HPDE6-E6E7 (cell line): ENCODE measurements at regions not wholly inside any gene's neighbourhood (a gene's known extent, or its start where the extent isn't known, plus 50 kb on each side); places are given as distances from the start of the nearest gene placed in this dataset.
A peak's percentile ranks its signal among the peaks of the same experiment; 100 is the strongest.

ENCODE experiments used
- DNase-seq: peaks from one replicate; pipeline ENCODE4 v3.0.0; 2011; ENCODE audit warnings: missing footprints; ENCODE audit errors: extremely low spot score

DNA sequence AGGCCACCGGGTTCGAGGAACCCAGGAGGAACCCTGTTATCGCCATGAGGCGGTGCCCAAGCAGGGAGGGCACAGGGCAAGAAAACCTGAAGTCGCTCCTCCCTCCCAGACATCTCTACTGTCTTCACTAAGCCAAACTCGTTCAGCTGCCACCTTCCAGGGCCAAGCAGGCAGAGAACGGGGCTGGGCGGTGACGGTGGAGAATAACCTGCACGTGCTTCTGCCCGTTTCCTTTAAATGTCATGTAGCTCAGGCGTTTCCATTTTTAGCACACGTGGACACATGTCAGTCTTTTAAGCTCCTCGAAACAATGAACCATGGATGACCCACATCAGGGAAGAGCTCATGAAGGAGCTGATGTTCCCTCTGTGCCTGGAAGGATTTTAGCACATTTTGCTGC, 124.3 kb upstream of the KLF6 start:
- no peak for DNase-seq

DNA sequence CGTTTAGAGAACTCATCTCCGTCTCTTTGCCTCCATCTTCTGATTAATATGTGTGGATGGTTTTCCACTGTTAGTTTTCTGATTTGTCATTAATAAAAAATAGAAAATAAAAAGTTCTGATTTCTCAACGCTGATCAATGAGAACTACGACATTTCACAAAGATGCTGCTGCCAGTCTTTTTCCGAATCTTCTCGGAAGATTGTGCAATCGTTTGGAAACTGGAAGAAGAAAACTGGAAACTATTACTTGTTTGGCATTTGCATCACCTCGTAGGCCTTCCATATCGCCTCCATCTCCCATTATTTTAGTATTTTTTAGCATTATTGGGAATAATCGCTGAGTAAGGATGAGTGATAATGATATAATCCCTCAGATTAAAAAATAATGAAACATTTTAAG, 123.2 kb upstream of the KLF6 start:
- no peak for DNase-seq

DNA sequence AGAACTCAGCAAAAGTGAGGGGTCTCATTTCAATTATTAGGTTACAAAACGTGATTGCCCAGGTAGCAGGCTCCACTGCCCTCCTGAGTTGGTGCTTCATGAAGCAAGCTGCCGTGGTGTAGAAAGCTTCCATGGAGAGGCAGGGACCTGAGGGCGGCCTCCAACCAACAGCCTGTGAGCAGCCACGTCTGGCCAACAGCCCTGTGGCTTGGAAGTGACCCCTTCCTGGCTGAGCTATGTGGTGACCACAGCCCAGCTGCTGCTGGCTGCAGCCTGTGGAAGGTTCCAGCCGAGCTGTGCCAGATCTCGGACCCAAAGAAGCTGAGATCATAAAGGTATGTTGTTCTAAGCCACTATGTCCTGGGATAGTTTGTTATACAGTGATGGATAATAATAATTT, 122.5 kb upstream of the KLF6 start:
- no peak for DNase-seq

DNA sequence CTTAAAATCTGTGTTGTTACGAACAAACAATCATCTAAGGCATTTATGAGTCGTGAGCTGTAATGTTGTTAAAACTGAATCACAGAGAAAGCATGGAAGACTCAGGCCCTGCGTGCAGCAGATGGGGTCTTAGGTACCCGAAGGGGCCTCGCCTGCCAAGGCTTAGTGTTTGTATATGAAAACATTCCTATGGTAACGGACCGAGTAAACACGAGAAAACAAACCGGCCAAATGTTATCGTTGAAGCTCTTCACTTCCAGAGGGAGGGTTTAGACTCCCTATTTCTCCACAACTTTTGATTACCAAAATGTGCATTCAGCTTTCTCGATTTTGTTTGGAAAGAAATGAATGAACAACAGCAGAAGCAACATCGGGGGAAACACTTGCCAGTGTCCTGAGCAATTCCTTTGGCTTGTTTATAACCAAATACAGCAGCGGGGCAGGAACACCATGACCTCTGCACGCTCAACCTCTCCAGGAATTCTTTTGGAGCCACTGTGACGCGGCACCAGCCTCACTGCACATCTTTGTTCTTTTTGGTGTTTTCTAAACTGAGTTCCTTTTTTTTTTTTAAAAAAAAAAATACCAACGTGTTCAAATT, 121.6 kb upstream of the KLF6 start:
- no peak for DNase-seq

DNA sequence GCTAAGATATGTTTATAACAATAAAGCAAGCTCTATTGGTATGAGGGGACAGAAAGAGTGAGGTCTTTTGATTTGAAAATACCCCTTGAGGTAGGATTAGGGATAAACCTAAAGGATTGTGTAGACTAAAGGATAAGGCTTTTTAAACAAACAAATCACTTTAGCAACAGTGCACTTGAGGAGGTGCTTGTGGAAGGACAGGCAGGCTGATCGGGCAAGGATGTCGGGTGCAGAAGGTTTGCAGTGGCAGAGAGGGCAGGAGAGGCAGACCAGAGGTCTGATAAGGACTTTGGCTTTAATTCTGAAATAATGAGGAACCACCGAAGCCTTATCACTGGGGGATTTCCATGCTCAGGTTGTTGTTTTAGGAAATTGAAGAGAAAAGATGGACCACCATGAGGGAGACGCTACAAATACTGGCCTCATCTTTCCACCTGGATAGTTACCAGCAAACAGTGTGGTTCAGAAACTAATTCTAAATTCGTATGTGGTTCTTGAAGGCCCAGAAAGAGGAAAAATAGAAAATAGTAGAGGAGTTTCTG, 119.5 kb upstream of the KLF6 start:
- no peak for DNase-seq

DNA sequence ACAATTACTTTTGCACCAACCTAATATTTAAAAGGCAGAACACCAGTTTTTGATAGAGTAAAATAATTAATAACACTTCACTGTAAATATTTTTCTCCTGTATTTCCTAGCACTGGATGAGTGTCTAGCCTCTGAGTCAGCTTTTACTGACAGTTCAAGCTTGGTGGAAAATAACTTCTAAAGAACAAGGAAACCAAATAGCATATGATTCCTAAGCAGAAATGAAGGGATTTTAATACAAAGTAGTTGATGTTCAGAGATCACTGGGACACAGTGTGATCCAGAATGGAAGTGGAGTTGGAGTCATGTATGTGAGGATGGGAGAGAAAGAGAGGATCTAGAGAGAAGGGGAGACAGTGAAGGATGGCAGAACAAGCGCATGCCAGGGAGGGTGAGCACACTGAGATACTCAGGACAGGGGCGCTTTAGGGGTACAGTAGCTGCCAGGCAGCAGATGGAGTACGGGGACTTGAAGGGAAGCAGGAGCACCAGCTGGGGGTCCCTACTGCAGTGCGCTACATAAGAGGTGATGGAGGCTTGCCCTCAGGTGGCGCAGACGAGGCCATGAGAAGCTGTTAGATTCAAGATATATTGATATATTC, 117.9 kb upstream of the KLF6 start:
- DNase-seq, result no peak

DNA sequence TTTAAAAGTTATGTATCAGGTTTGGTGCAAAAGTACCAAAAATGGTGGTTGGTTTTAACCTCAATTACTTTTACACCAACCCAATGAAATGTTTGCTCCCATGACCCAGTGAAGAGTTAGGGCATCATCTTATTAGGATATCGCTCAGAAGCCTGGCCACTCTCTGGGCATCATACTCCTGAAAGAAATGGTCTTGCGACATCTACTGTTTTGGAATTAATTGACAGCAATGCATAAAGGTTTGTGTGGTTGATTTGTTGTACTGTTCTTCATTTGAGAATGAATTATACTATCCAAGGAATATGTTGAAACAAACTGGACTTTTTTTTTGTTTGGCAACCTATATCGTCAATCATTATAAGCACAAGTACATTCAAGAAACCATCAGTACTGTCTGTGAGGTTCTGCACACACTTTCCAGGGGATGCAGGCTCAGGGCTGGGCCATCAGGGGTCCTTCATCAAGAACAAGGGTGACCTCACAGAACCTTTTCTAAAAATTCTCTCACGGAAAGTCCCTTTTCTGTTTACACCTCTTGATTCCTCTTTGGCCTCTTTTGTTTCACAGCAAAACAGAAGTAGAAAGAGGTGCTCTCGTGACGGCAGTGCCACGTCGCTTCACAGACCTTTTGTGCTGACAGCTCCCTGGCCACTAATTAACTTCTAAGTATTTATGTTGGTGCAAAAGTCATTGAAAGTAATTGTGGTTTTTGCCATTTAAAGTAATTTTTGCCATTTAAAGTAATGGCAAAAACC, 117.2 kb upstream of the KLF6 start:
- DNase-seq, result no peak

DNA sequence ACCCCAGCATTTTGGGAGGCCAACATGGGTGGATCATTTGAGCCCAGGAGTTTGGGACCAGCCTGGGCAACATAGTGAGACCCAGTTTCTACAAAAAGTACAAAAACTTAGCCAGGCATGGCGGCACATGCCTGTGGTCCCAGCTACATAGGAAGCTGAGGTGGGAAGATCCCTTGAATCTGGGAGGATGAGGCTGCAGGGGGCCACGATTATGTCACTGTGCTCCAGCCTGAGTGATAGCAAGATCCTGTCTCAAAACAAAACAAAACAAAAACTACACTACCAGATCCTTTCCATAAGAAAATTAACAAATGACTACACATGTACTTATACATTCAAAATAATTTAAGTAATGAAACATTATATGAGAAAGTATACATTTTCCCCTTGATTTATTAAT, 116.4 kb upstream of the KLF6 start:
- no peak for DNase-seq

DNA sequence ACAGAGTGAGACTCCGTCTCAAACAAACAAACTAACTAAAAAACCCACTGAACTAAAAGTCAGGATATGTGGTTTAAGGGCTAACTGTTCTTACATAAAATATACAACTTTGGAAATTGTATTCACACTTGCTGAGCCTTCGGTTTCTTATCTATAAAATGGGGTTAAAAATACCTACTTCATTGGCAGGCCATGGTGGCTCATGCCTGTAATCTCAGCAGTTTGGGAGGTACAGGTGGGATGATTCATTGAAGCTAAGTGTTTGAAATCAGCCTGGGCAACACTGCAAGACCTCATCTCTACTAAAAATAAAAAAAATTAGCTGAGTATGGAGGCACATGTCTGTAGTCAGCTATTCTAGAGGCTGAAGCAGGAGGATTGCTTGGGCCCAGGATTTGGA, 115.4 kb upstream of the KLF6 start:
- no peak for DNase-seq

DNA sequence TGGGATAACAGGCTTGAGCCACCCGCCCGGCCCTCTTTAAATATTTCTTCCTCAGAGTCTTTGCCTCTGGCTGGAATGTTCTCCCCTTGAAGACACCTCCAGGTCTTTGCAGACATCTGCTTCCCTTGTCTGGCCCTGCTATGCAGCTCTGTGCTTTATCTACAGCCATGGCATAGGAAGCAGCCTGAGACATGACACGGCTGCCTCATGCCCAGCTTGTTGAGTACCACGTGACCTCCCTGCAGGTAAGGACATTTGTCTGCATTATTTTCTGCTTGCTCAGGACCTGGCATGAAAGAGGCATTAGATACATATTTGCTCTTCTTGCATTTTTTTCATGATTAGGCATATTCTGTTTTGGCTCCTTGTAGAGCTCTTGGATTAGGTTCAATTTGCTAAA, 113.8 kb upstream of the KLF6 start:
- peak; percentile 41 for DNase-seq

DNA sequence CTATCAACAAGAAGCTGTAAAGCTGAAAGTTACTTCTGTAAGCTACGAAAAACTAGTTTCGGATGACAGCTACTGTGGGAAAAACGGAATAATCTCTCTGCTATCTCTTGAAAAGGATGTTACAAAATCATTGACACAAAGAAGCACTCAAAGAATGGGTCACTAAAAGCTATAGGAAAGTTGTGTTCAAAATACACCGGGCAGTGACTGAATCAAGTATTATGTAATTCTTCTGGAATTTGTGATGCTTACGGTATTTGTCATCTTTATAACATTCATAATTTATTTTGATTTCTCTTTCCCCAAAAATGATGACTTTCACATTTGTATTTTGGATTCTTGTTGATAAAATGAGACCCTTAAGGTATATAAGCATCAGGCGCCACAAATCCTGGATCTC, 112.1 kb upstream of the KLF6 start:
- no peak for DNase-seq

DNA sequence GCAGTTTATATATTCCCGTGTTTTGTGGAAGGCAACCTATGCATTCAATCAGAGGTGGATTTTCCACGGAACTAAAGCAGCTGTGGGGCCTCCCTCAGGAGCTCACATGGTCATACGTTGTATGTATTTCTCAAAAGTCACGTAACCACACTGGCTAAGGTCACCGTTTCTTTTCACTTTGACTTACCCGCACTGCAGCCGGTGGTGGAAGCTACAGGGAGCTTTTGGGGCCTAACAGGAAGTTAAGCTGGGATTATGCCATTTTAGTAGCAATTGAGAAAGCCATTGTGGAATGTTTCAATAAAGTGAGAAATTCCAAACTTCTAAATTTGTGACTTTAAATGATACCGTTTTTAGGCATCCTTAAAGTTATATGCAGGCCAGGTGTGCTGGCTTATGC, 111.2 kb upstream of the KLF6 start:
- DNase-seq, result no peak

DNA sequence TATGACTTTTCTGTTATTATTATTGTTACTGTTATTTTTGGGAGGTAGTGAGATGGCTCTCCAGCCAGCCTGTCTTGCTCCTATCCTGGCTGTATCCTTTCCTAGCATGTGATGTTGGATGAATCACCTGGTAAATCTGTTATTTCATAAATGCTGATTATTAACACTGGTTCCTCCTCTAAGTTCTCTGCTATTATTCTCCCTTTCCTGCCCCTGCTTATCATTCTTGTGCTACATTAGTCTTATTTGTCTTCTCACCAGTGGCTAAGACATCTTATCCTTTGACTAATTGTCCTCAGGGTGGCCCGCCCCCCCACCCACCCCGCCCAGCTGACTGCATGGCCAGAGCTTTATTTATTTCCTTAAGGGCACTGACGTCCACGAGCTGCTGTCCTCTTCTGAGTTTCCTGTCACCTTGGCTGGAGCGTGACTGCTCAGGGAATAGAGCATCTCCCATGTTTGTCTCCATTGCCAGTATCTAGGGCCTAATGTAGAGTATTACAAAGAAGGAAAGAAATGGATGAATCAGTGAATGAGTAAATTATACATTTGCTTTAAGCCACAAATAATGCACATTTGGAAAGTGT, 110.1 kb upstream of the KLF6 start:
- no peak for DNase-seq

DNA sequence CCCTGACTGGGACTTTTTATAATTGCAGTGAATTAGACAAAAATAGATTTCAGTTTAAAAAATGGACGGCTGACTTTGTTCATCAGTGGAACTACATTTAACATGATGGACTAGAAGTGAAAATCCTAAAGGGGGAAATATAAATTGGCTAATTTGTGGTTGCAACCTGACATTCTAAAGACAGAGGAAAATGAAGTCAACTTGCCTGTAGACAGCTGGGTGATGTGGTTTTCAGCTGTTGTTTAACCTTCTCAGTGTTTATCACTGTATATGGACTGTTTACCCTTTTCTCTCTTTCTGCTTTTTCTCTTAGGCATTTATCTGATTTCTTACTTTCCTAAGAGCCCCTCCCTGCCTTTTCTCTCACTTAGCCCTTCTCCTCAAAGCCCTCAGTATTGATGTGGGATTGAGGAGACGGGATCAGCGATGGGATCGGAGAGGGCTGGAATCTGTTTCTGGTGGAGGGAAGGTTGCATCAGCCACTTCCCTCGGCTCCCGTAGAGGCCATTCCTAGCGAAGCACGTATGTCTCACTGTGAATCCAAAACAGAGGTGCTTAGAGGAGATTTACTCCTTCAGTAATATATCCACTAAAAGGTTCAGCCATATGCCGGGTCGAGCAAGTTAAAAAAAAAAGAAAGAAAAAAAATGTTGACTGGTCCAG, 109.0 kb upstream of the KLF6 start:
- DNase-seq, result no peak

DNA sequence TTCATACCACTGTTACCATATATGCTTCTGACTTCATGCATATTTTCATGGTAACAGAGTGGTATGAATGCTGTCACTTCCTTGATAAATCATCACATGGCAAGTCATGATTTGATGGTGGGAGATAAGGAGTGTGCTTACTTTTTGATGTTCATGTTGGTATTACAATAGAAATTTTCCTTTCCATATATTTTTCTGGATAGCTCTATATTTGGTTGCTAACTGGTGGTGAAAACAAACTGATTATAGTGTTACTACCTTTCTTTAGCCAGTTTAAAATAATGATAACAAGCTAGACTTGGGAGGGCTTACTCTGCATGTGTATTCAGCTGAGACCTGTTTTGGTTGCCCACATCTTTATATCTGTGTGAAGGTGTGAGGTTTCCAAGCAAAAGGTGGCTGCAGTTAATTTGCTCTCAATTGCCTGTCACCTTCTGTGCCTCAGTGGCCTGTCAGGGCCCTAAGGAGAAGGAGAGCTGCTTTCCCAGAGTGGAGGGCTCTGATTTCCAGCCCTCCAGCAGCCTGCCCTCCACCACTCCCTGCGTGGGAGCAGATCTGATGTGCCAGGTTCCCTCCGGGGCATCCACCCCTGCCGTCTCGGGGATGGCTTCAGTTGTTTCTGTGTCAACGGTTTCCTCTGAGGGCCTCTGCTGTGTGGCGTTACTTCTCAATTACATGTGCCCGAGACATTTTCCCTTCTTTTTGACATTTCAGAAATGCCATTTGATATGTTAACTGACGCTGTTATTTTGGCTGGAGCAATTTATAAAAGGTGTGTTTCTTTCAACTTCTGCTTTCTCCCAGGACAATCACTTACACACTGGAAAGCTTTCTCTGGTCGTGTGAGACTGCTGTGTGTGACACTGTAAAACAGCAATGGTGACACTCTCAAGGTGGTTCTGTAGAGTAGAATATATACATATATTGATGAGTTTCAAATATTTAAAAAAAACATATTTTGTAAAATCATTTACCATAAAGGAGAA, 107.7 kb upstream of the KLF6 start:
- DNase-seq, result no peak

DNA sequence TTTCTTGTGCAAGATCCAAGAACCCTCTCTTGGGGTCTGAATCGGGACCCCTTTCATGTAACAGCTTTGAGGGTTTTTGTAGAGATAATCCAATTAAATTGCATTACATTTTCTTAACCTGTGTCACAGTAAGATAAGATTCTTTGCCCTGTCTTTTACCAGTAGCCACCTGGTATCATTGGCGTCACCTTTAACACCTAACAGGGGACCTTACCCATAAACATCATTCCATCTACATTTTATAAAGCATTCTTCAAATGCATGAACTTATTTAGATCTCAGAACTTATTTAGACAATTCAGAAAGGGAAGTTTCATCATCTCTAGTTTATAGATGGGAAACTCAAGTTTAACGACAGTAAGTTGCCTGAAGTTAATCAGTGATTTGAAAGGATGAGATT, 106.4 kb upstream of the KLF6 start:
- no peak for DNase-seq

DNA sequence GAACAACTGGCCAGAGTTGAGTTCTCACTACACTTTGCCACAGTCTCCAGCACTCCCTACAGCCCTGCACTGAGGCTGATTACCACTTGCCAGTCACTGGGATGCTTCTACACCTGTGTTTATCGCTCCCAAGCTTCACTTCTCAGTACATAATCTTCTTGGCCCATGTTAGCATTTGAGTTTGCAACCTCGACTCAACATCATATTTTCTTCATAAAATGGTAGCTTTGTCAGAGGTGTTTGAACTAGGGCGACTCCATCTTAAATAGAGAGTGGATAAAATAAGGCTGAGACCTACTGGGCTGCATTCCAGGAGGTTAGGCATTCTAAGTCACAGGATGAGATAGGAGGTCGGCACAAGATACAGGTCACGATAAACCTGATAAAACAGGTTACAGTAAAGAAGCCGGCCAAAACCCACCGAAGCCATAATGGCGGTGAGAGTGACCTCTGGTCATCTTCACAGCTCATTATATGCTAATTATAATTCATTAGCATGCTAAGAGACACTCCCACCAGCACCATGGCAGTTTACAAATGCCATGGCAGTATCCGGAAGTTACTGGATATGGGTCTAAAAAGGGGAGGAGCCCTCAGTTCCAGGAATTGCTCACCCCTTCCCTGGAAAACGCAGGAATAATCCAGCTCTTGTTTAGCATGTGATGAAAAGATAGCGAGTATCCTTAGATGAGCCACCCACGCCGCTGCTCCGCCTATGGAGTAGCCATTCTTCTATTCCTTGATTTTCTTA, 105.8 kb upstream of the KLF6 start:
- no peak for DNase-seq

DNA sequence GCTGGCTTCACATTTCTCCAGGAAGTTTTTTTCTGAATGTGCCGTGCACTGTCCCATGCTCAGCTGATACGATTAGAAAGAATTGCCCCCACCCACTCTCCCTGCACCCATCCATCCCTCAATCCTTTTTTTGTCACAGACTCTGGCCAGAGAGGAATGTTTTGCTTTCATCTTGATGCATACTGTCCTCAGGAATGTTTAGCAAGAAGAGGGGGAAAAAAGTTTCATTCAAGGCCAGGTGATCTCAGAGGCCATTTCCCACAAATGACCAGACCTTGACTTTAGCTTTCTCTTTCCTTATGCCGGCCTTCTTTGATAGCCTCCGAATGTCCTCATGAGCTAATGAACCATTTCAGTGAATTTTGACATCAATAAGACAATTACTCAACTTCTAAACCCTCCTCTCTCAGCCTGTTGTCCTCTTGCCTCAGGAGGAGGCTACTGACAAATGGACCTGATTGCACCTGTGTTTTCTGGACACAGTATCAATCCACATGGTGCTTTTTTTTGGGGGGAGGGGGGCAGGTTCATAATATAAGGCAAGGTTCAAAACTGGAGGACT, 105.0 kb upstream of the KLF6 start:
- DNase-seq, result no peak

DNA sequence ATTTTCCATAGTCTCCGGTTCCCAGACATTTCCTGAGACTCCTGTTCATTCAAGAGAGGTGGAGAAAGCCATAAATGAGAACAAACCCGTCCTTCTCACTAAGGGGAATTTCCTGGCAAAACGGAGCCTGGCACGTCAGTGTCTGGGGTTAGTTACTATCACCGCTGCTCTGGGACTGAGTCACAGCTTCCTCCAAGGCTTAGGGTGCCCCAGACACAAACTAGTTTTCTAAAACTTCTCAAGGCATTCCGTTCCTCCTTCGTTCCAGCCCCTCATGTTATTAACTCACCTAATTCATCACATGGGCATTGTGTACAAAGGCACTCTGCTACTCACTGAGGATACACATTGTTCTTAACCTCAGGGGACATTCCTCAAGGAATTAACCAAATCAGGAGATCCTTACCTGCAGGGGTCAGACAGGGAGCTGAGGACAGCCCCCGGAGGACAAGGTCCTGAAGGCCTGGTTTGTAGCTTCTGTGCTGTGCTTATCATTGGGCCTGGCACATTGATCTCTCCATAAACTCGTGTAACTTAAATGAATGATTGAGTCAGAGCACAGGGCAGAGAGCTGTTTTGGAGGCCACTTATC, 103.0 kb upstream of the KLF6 start:
- peak; percentile 37 for DNase-seq

DNA sequence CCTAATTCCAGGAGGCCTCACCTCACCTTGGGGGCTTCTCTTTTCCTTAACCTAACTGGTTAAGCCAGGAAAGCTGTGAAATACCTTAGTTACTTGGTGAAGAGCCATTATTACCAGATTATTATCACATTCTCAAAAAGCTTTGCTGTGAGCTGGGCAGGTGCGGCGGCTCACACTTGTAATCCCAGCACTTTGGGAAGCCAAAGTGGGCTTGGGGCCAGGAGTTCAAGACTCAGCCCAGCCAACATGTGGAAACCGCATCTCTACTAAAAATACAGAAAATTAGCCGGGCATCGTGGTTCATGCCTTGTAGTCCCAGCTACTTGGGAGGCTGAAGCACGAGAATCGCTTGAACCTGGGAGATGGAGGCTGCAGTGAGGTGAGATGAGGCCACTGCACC, 102.4 kb upstream of the KLF6 start:
- no peak for DNase-seq
